ENCODE measurements at regions not wholly inside any gene's neighbourhood (a gene's known extent, or its start where the extent isn't known, plus 50 kb on each side); places are given as distances from the start of the nearest gene placed in this dataset.
"Not testable (repeated sequence)": the region's sequence is repeated elsewhere in the genome, so short reads cannot be mapped to it uniquely, and the experiment has no call there.

GRCh38 chr9:63342528-63342927 is 1942.5 kb downstream of the FOXD4L5 start:
- TF ChIP-seq CTCF (IDR thresholded peaks at IDR 0.05); ZFX (IDR thresholded peaks at IDR 0.05; ENCODE audit: borderline replicate concordance): not testable (repeated sequence)

Measured in 22Rv1 (cell line).